Stimulated activated CD4-positive, alpha-beta T cell treated with anti-CD3 and anti-CD28 coated beads, Interleukin-15, amount 100 ng/mL, for 1 hour (primary cell): ENCODE measurements at regions not wholly inside any gene's neighbourhood (a gene's known extent, or its start where the extent isn't known, plus 50 kb on each side); places are given as distances from the start of the nearest gene placed in this dataset.

ENCODE experiments used
- DNase-seq, 2 donors: peaks; one replicate each; pipeline ENCODE4 v3.0.0-alpha.2; 2020; ENCODE audit warnings: low read depth in 1 of 2, low spot score in 1 of 2

GRCh38 chr5:5804478-5805233 lies 382.2 kb downstream of the ICE1 start:
- DNase-seq: no peak

GRCh38 chr5:5800801-5801761 lies 378.6 kb downstream of the ICE1 start:
- DNase-seq: no peak

DNA sequence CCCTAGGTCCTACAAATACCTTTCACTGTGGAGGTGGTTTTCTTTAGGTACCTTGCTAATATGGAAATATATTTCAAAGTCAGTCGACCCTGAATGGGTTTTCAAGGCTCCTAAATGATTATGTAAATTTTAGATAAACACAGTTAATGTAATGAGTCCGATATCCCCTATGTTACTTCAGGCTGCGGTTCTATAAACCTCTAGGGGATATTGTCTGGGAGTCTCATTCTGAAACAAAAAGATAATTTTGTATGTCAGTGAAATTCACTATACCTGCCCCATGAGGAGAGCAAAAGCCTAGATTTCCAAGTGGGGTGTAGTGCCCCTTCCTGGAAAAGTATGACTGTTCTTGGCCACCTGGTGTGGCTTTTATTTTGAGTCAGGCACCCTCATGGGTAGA lies 377.3 kb downstream of the ICE1 start:
- no peak for DNase-seq

DNA sequence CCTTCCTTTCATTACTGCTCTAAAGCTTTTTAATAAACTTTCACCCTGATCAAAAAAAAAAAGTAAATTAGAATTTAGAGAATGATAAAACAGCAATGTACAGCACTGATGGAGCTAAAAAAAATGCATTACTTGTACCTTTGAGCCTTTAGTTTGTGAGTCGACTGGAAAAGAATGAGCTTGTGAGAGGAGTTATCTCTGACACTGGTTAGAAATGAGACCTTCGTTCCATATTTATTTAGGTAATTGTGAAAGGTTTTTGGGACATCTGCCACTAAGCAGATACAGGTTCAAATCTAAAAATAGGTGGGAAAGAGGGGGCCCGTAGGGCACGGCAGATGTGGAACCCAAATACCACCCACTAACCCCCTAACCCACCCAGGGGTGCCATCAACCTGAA lies 376.8 kb downstream of the ICE1 start:
- DNase-seq: no peak

DNA sequence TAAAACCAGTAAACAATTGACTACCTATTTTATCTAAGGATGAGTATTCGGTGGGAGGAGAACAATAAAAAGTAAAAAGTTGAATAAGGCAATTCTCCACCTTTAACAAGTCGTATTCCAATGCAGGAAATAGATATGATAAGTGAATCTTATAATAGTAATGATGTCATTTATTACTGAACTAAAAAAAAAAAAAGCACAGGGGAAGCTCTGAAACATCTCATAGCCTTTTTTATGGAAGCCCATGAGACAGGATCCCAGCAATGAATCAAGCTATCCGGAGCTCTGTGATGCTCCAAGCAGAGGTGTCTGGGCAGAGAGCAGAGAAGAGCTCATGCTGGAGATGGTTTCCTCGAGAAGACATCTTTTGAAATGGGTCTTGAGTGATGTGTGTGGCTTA lies 376.0 kb downstream of the ICE1 start:
- no peak for DNase-seq

- DNase-seq: no peak
Measured at GRCh38 chr5:5798041-5798440, 375.6 kb downstream of the ICE1 start.

- no peak for DNase-seq
Measured at GRCh38 chr5:5795074-5795771, 372.7 kb downstream of the ICE1 start.

DNA sequence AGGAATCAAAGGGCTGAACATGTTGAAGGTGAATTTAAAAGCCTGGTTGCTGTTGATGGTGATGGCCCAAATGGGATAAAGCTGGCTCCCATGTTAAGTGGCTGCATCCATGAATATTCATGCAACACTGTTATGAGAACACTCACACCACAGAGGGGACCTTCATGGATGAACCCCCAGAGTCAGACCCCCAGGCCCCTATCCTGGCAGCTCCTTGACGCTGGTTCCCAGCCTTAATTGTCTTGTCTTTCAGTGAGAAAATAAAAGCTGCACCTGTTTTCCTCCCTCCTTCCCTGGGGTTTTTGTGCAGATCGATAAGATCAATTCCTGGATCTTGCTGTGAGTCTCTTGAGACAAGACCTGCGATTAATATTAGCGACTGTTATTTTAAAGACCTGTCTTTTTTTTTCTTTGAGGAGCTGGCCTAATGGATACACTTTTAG lies 371.7 kb downstream of the ICE1 start:
- no peak for DNase-seq

- no peak for DNase-seq
Measured at GRCh38 chr5:5793242-5794117, 371.0 kb downstream of the ICE1 start.

- DNase-seq: no peak
Measured at GRCh38 chr5:5792106-5792505, 369.6 kb downstream of the ICE1 start.

GRCh38 chr5:5788793-5789192 lies 366.3 kb downstream of the ICE1 start:
- DNase-seq: no peak

DNA sequence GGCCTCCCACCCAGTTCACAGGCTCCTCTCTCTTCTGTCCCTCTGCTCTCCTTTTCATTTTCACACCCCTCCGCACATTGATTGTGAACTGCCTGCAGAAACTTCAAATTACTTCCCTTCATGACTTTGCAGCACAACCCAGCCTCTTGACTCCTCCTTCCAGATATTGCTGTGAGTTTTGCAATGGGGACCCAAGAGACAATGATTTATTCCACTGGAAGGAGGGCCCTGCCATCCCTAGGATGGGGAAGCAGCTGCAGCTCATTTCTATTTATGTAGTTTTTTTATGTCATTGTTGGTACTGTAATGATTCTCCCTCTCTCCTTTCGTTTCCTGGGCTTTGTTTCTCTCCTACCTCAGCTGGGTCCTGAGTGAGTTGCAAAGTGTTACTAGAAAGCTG lies 364.9 kb downstream of the ICE1 start:
- no peak for DNase-seq

DNA sequence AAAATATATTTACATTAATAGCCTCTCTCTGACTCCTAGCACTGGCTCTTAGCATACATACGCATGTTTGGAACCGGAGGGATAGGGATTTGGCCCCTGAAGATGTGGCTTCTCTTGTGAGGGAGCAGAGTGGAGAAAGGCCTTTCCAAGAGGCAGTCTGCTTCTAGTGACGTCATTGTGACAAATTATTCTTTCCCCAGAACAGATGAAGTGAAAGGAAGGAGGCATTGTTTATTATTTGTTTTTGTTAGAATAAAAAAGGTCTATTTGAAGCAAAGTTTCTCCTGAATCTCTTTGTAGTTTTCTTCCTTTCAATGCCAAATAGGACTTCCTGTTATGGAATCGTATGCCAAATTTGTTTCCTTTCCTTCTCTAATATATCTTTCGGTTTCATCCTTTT lies 361.6 kb downstream of the ICE1 start:
- DNase-seq: no peak

DNA sequence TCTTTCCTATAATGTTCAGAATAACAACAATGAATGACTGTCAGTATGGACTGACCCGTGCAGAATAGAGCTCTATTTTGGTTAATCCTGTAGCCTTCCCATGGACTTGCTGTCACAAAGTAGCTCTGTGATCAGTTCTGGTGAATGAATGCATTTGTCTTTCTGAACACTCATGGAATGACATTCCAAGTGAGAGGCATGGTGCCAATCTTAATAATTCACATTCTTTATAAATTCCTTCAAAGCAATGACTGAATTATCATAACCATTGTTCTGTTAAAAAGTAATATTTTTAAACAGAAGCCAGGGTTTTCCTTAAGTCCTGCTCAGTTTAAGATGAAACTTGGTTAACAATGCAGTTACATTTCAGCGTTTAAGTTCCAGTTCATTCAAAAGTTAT lies 360.5 kb downstream of the ICE1 start:
- DNase-seq: no peak

DNA sequence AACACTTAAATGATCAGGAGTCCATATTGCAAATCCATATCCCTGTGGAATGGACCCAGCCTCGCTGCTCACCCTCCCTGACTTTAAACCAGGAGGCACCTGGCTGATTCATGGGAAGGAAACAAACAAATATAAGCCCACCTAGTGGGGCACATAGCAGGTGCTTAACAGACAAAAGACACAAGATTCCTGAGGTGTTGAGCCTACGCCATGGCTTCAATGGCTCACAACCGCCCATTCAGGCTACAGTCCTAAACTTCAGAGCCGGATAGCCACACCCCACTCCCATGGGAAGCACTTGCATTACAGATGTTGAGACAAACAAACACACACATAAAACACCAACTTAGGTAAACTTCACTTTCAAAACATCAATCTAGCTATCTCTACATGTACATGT lies 359.9 kb downstream of the ICE1 start:
- DNase-seq: no peak

- no peak for DNase-seq
Measured at GRCh38 chr5:5781335-5781734, 358.9 kb downstream of the ICE1 start.

GRCh38 chr5:5780253-5780652 lies 357.8 kb downstream of the ICE1 start:
- DNase-seq: no peak

GRCh38 chr5:5777013-5777412 lies 354.5 kb downstream of the ICE1 start:
- no peak for DNase-seq

- no peak for DNase-seq
Measured at GRCh38 chr5:5772202-5772601, 349.7 kb downstream of the ICE1 start.

DNA sequence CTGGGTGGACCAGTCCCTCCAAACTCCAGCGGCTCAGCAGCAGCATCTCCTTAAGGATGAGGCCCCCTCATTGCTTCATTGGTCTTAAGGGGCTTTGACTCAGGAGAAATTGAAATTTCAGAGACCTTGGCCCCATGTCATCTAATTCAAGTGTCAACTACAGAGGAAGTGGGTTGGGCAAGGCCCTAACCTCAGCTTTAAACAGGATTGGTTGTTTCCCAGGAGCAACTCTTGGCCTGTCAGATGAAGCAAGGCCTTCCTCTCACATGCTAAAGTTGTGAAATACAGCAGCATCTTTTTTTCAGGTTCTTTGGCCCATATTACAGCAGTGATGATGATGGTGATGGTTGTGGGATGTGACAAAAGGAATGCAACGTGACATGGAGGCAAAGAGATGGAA lies 348.3 kb downstream of the ICE1 start:
- no peak for DNase-seq
